ENCODE measurements at regions not wholly inside any gene's neighbourhood (a gene's known extent, or its start where the extent isn't known, plus 50 kb on each side); places are given as distances from the start of the nearest gene placed in this dataset.
"Not testable (repeated sequence)": the region's sequence is repeated elsewhere in the genome, so short reads cannot be mapped to it uniquely, and the experiment has no call there.

- ATAC-seq, result not testable (repeated sequence)
Measured at GRCh38 chr21:6486821-6487220, 4034.6 kb upstream of the TPTE start.

DNA sequence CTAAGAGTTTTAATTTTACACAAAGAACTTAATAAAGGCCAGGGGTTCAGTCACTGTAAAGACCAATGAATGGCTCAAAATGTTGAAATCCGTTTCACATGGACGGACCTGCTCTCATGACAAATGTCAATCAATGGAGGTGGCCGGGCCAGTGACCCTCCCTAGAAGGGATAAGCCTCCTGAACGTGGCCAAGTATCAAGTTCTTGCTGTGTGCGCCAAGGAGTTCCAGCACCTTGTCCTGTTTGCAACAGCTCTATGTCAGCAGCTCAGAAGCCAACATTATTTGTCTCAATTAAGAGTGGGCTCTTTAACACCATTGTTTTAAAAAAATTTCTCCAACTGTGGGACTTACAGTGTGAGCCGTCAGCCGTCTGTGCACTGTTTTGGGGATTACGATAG lies 4028.7 kb upstream of the TPTE start:
- ATAC-seq, result not testable (repeated sequence)

GRCh38 chr21:6493957-6494356 lies 4027.4 kb upstream of the TPTE start:
- not testable (repeated sequence) for ATAC-seq

DNA sequence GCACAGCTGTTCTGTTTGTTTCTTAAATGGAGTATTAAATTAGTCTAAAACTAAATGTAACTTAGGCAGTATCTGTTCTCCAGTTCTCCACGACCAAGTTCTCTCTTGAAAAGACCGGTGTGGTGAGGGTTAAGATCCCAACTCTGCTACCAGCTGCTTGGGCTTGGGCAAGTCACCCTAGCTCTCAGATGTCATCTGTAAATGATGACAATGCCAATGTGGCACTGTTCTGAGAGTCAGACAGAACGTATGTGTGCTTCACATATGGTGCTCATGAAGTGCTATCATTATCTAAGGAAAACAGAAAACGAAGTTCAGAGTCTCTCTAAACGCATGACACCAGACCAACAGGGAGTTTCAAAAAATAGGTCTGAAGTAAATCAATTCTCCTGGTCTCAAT lies 4025.0 kb upstream of the TPTE start:
- ATAC-seq, result not testable (repeated sequence)

- ATAC-seq, result peak; percentile 29
Measured at GRCh38 chr21:6498716-6499115, 4022.7 kb upstream of the TPTE start.

GRCh38 chr21:6499128-6499826 lies 4022.1 kb upstream of the TPTE start:
- peak; percentile 99 for ATAC-seq

DNA sequence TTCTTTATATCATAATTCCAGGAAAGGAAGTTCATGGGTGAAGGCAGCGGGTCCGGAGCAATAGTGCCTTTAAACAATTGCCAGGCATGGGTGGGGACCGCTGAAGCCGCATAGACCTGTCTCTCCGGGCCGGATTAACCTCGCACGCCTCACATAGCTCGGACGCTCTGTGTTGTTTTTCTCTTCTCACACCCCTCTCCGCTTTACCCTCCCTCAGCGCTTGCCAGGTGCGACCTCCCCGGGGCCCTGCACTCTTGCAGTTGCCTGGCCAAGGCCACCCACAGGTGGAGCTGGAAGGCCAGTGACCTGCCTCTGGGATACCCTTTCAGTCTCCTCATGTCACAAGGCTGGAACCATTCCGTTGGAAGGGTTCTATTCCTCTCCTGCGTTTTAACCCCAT lies 4021.5 kb upstream of the TPTE start:
- peak; percentile 54 for ATAC-seq

DNA sequence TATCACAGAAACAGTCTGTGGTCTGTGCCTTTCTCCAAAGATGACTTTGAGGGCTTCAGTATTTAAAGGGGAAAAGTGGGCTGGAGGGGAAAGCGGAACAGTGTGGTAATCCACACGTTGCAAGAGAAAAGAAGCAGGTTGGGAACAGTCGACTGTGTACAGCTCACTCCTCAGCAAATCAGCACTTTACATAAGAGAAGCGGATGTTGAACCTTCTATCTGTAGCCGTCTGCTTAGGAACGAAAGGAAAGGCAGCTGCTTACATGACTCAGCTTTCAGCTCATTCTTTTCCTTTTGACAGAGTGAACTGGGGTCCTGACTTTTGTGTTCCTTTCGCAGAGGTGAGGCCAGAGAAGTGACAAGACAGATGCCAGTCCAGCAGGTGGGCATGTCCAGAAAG lies 4020.7 kb upstream of the TPTE start:
- ATAC-seq, result not testable (repeated sequence)

GRCh38 chr21:6506167-6506894 lies 4015.1 kb upstream of the TPTE start:
- not testable (repeated sequence) for ATAC-seq

DNA sequence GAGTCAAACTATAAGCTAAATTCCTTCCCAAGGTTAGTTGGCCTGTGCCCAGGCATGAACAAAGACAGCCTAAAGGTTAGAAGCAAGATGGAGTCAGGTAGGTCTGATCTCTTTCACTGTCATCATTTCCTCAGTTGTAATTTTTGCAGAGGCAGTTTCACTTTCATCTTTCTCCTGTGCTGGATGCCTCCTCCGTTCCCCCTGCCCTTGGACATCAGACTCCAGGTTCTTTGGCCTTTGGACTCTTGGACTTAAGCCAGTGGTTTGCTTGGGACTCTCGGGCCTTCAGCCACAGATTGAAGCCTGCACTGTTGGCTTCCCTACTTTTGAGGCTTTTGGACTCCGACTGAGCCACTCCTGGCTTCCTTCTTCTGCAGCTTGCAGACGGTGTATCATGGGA lies 4013.8 kb upstream of the TPTE start:
- not testable (repeated sequence) for ATAC-seq

DNA sequence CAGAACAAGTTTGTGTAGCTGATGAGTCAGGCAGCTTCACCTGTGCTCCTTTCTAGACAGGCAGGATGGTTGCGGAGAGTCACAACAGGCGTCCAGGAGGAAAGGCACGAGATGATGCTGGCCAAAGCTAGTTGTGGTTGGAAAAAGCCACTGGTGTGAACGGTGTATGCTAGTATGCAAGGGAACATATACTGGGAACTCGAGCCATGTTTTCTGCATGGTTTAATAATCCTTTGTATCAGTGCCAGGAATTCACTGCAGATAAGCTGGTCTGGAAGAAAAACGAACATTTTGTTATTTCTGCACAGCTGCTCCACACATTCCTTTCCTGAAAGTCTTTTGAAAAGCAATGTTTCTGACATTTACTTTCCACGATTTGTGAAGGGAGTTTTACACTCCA lies 3999.6 kb upstream of the TPTE start:
- not testable (repeated sequence) for ATAC-seq

GRCh38 chr21:6526213-6526612 lies 3995.2 kb upstream of the TPTE start:
- not testable (repeated sequence) for ATAC-seq

- ATAC-seq, result not testable (repeated sequence)
Measured at GRCh38 chr21:6530655-6531054, 3990.7 kb upstream of the TPTE start.

DNA sequence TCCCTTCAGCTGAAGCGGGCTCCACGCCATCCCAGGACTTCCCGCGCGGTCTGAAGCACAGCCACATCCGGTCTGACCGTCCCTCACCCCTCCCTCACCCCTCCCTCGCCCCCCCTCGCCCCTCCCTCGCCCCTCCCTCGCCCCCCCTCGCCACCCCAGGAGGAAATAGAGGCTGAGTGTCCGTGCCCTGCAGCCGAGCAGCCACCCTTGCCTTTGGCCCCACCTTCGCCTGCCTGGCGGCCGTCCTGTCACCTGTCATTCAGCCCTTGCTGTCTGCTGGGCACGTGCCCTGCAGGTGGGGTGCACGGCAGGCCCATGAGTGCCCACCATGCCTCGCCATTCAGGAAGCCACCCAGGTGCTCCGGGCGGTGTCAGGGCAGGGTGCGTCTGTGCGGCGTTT lies 3988.1 kb upstream of the TPTE start:
- ATAC-seq, result not testable (repeated sequence)

GRCh38 chr21:6538320-6538719 lies 3983.1 kb upstream of the TPTE start:
- ATAC-seq, result not testable (repeated sequence)

DNA sequence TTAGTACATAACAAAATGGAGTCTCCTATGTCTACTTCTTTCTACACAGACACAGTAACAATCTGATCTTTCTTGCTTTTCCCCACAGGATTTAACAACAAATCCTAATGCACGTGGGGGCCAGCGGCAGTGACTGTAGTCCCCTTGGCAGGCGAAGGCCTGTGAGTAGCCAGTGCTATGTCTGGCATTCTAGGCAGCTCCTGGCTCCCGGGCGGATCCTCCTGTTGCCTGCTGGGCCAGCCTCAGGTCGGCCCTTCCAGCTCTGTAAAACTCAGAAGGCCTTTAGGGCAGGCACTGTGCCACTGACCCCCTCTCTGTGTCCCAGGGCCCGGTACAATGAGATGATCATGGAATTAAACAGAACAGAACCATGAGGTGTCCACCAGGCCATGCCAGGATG lies 3981.7 kb upstream of the TPTE start:
- ATAC-seq, result not testable (repeated sequence)

DNA sequence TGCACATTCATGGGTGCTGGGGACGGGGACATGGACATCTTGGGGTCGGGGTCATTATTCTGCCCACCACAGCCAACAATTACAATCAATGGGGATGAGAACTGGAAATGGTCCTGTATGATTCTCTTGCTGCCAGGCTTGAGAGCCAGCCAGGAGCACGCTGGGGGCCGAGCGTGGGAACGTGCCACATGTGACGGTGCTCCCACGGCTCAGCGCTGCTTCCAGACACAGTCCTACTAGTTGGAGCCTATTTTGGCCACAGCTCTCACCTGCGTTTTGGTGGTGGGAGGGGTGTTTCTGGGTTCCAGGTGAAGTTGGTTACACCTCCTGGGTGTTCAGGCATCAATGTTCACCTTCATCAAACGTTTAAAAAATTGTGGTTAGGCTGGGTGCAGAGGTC lies 3980.3 kb upstream of the TPTE start:
- not testable (repeated sequence) for ATAC-seq

DNA sequence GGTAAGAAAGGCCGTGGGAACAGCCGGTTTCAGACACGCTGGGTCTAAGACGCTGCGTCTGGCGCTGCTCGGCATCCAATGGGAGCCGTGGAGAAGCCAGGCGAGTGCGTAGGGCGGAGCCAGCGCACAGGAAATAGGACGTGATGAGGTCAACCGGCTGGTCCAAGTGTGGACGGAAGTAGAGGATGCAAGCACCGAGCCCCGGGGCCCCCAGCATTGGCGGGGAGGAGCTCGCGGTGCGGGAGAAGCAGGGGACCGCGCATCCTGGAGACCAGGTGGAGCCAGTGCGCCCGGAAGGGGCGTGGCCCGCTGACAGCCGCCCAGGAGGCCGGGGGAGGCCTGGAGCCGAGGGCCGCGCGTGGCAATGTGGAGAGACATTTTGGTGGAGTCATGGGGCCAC lies 3976.1 kb upstream of the TPTE start:
- not testable (repeated sequence) for ATAC-seq

DNA sequence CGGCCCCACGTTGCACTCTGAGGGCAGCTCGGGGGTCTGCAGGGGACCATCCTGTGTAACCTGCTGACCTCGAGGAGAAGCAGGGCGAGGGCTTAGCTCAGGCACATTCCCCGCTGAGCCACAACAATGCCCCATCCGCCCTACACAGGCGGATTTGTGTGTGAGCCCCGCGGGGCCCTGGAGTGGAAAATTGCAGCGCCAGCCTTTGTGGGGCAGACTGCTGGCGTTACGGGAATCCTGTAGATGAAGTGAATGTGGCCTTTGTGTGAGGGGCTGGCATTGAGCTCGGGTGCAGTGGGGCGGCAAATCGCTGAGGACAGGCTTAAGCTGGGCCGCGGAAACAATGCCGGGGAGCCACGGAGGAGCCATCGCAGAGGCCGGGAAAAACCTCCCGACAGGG lies 3970.3 kb upstream of the TPTE start:
- not testable (repeated sequence) for ATAC-seq

GRCh38 chr21:6553505-6554376 lies 3967.6 kb upstream of the TPTE start:
- ATAC-seq, result peak; percentile 48

DNA sequence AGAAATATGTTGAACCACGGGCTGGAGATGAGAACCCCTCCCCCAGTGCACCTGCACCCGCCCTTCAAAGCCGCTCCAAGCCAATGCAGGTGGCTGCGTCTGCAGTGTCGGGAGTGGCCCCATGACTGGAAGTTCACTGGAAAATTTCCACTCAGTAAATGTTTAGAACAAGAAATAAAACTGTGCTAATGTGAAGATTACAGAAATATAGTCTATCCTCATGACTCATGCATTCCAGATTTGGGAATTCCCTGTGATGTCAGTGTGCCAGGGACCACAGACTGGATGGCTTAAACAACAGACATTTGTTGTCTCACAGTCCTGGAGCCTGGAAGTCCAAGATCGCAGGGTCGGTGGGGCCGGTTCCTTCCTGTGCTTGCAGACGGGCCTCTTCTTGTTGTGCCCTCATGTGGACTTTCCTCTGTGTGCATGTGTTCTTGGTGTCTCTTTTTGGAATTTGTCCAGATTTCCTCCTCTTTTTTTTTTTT lies 3967.0 kb upstream of the TPTE start:
- peak; percentile 36 for ATAC-seq

DNA sequence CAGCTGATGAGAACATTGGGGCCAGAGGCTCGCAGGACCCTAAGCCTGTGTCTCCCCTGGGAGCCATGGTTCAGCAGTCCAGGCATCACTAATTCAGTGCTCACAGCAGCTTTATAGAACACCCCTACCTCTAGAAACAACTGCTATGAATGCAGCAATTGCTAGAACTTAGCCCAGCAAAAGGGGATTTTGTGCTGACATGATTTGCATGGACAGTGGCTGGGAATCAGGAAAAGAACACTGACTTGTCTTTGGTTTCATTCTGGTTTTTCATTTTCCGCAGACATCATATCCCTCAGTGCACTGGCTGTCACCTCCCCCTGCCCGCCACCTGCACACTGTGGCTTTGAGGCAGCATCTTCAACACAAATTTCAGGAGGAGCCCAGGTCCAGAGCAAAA lies 3964.9 kb upstream of the TPTE start:
- ATAC-seq, result not testable (repeated sequence)

DNA sequence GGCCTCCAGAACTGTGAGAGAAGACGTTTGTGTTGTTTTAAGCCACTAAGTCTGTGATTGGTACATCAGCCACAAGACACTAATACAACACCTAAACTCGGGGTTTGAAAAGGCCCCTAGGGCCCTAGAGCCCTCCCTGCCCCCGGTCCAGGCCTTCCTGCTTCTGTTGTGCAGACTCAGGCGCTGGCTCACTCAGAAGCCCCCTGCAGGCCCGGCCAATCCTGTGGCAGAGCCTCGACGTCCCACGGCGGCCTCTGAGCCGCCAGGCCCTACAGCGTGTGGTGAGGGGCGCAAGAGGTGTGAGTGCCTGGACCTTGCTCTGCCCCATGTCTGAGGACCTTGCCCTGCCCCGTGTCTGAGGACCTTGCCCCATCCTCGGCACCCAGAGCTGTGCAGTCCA lies 3964.0 kb upstream of the TPTE start:
- not testable (repeated sequence) for ATAC-seq
